Upper lobe of right lung (tissue), 1 donor: ENCODE measurements at regions not wholly inside any gene's neighbourhood (a gene's known extent, or its start where the extent isn't known, plus 50 kb on each side); places are given as distances from the start of the nearest gene placed in this dataset.

Source experiments
- ATAC-seq: fragments of 200-7000 bp; cut with Tn5 transposase; one replicate; pipeline ENCODE4 v1.9.1; 2020; ENCODE audit warnings: mild to moderate bottlenecking, moderate library complexity
- DNase-seq: peaks from one replicate; pipeline ENCODE4 v3.0.0-alpha.2; 2020
- H3K27ac ChIP-seq: fragments of 200-600 bp; one replicate; pipeline ENCODE4 v1.8.0; 2022
- H3K27me3 ChIP-seq: fragments of 200-600 bp; one replicate; pipeline ENCODE4 v1.8.0; 2022; ENCODE audit warnings: mild to moderate bottlenecking
- H3K36me3 ChIP-seq: fragments of 200-600 bp; one replicate; pipeline ENCODE4 v1.8.0; 2022
- H3K4me1 ChIP-seq: fragments of 200-600 bp; one replicate; pipeline ENCODE4 v1.8.0; 2022
- H3K4me3 ChIP-seq: fragments of 200-600 bp; one replicate; pipeline ENCODE4 v1.8.0; 2022; ENCODE audit warnings: mild to moderate bottlenecking
- H3K9me3 ChIP-seq: fragments of 200-600 bp; one replicate; pipeline ENCODE4 v1.8.0; 2022
- CTCF ChIP-seq: fragments of 200-600 bp; IDR thresholded peaks from one replicate; pipeline ENCODE4 v1.8.0; 2022; ENCODE audit warnings: antibody characterized with exemption
- intact Hi-C: fragments of 100-400 bp; cut with DNase I; formaldehyde crosslinking; loops from one replicate; pipeline ENCODE4 v1.11.0; 2022
- donor health status: DM: no; HTN: yes; CAD: no; lungs with severe emphysema.

GRCh38 chr11:112655371-112655770, 305.8 kb upstream of the NCAM1 start:
- Histone ChIP-seq H3K4me1 (no peaks in the 10 kb centered on the region), H3K4me3 (no peak overlapping the region), H3K9me3 (no peaks in the 10 kb centered on the region), H3K36me3 (no peaks in the 10 kb centered on the region), H3K27ac (no peak overlapping the region), H3K27me3 (no peaks in the 10 kb centered on the region)
- DNase-seq (no peak), ATAC-seq (peak; percentile 52)
- intact Hi-C loops: no loop called here
- no peak for TF ChIP-seq CTCF

GRCh38 chr11:112656772-112657428, 304.3 kb upstream of the NCAM1 start:
- Histone ChIP-seq H3K27ac (no peak overlapping the region), H3K4me1 (no peaks in the 10 kb centered on the region), H3K4me3 (no peak overlapping the region), H3K36me3 (no peaks in the 10 kb centered on the region), H3K27me3 (no peaks in the 10 kb centered on the region), H3K9me3 (no peaks in the 10 kb centered on the region)
- DNase-seq (no peak), ATAC-seq (no peak)
- intact Hi-C loops: no loop called here
- no peak for TF ChIP-seq CTCF

GRCh38 chr11:112658431-112658878, 302.8 kb upstream of the NCAM1 start:
- Histone ChIP-seq H3K4me3 (no peak overlapping the region), H3K9me3 (no peaks in the 10 kb centered on the region), H3K27ac (no peak overlapping the region), H3K4me1 (no peaks in the 10 kb centered on the region), H3K36me3 (no peaks in the 10 kb centered on the region), H3K27me3 (no peaks in the 10 kb centered on the region)
- no peak for TF ChIP-seq CTCF
- peak; percentile 31 for ATAC-seq
- intact Hi-C loops: no loop called here
- no peak for DNase-seq

- Histone ChIP-seq H3K36me3 (no peaks in the 10 kb centered on the region), H3K4me1 (no peaks in the 10 kb centered on the region), H3K4me3 (no peak overlapping the region), H3K27me3 (no peaks in the 10 kb centered on the region), H3K27ac (no peak overlapping the region), H3K9me3 (no peaks in the 10 kb centered on the region)
- TF ChIP-seq CTCF: no peak
- no peak for DNase-seq
- intact Hi-C loops: no loop called here
- no peak for ATAC-seq
Measured at GRCh38 chr11:112661146-112661545, 300.1 kb upstream of the NCAM1 start.

- Histone ChIP-seq H3K27ac (no peak overlapping the region), H3K9me3 (no peaks in the 10 kb centered on the region), H3K4me3 (no peak overlapping the region), H3K4me1 (no peaks in the 10 kb centered on the region), H3K27me3 (no peaks in the 10 kb centered on the region), H3K36me3 (no peaks in the 10 kb centered on the region)
- ATAC-seq: no peak
- TF ChIP-seq CTCF: no peak
- DNase-seq: no peak
- intact Hi-C loops: no loop called here
Measured at GRCh38 chr11:112661571-112661970, 299.6 kb upstream of the NCAM1 start.

GRCh38 chr11:112662554-112662953, 298.7 kb upstream of the NCAM1 start:
- H3K36me3 ChIP-seq: no peaks in the 10 kb centered on the region
- ATAC-seq: no peak
- intact Hi-C loops: no loop called here
- no peak for TF ChIP-seq CTCF
- no peak overlapping the region for H3K4me3 ChIP-seq
- H3K9me3 ChIP-seq: no peaks in the 10 kb centered on the region
- no peak overlapping the region for H3K27ac ChIP-seq
- no peaks in the 10 kb centered on the region for H3K4me1 ChIP-seq
- no peaks in the 10 kb centered on the region for H3K27me3 ChIP-seq
- DNase-seq: no peak
